22Rv1 (cell line): ENCODE measurements at regions not wholly inside any gene's neighbourhood (a gene's known extent, or its start where the extent isn't known, plus 50 kb on each side); places are given as distances from the start of the nearest gene placed in this dataset.

Experiments used
- ZFX ChIP-seq: fragments of 450-650 bp; IDR thresholded peaks from 2 replicates; pipeline ENCODE4 v1.6.1; 2017; ENCODE audit warnings: antibody characterized with exemption, borderline replicate concordance
- TF ChIP-seq, protein P1 (sequence below): fragments of 450-650 bp; IDR thresholded peaks from 2 replicates; pipeline ENCODE4 v1.5.1; 2017; ENCODE audit warnings: mild to moderate bottlenecking

DNA sequence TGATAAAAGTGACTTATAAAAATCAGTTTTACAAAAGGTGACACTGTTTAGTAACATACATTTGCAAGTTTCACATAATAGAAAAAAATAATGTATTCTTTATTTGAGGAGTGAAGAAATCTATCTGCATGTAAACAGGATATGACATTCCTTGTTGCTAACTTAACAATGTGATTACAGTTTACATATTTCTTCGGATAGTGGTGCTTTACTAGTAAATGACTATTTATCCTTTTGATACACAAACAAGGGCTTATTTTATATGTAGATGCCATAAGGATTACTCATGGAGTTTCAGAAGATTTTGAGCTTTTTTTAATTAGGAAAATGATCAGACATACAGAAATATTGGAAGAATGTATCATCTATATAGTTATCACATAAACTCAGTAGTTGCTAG, 126.5 kb downstream of the SLIT2 start:
- TF ChIP-seq, protein P1, sequence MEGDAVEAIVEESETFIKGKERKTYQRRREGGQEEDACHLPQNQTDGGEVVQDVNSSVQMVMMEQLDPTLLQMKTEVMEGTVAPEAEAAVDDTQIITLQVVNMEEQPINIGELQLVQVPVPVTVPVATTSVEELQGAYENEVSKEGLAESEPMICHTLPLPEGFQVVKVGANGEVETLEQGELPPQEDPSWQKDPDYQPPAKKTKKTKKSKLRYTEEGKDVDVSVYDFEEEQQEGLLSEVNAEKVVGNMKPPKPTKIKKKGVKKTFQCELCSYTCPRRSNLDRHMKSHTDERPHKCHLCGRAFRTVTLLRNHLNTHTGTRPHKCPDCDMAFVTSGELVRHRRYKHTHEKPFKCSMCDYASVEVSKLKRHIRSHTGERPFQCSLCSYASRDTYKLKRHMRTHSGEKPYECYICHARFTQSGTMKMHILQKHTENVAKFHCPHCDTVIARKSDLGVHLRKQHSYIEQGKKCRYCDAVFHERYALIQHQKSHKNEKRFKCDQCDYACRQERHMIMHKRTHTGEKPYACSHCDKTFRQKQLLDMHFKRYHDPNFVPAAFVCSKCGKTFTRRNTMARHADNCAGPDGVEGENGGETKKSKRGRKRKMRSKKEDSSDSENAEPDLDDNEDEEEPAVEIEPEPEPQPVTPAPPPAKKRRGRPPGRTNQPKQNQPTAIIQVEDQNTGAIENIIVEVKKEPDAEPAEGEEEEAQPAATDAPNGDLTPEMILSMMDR: no peak
- TF ChIP-seq ZFX: no peak
